Nephron (organoid): ENCODE measurements at regions not wholly inside any gene's neighbourhood (a gene's known extent, or its start where the extent isn't known, plus 50 kb on each side); places are given as distances from the start of the nearest gene placed in this dataset.

Experiments
- H3K27ac Mint-ChIP-seq, 3 experiments: 2 replicates each; pipeline ENCODE4 v1.8.0; 2020; ENCODE audit warnings: mixed read lengths in 3 of 3, mild to moderate bottlenecking in 2 of 3, moderate library complexity in 1 of 3
- H3K27me3 Mint-ChIP-seq: 2 replicates; pipeline ENCODE4 v1.8.0; 2021; ENCODE audit warnings: low read depth, mild to moderate bottlenecking, moderate library complexity, mixed read lengths
- H3K36me3 Mint-ChIP-seq: 2 replicates; pipeline ENCODE4 v1.8.0; 2020; ENCODE audit warnings: low read depth, mixed read lengths
- H3K4me1 Mint-ChIP-seq: 2 replicates; pipeline ENCODE4 v1.8.0; 2020; ENCODE audit warnings: mixed read lengths
- H3K4me3 Mint-ChIP-seq, 3 experiments: 2 replicates each; pipeline ENCODE4 v1.8.0; 2020; ENCODE audit warnings: mild to moderate bottlenecking in 3 of 3, mixed read lengths in 3 of 3, moderate library complexity in 2 of 3
- H3K9me3 Mint-ChIP-seq: 2 replicates; pipeline ENCODE4 v1.8.0; 2020; ENCODE audit warnings: mixed read lengths
- CTCF ChIP-seq, 3 experiments: fragments of 200-600 bp; sonication (generic); IDR thresholded peaks; one replicate each; pipeline ENCODE4 v1.5.0; 2021; ENCODE audit warnings: antibody characterized with exemption in 3 of 3; ENCODE audit not compliant: unreplicated experiment in 3 of 3

- H3K36me3 Mint-ChIP-seq, result no peaks in the 10 kb centered on the region
- H3K27me3 Mint-ChIP-seq, result peaks cover 20% of the 10 kb centered on the region
- H3K9me3 Mint-ChIP-seq, result no peaks in the 10 kb centered on the region
Measured at GRCh38 chr3:184761976-184762375, 50.0 kb upstream of the VPS8 start.

More at GRCh38 chr3:184761976-184762375, 50.0 kb upstream of the VPS8 start:
- peak overlapping the region in 1 of 3 experiments; percentile 86 for H3K27ac Mint-ChIP-seq
- TF ChIP-seq CTCF (IDR thresholded peaks at IDR 0.05; ENCODE audit: unreplicated experiment in 3 of 3), result no peak
- peak overlapping the region in 1 of 3 experiments; percentile 28 for H3K4me3 Mint-ChIP-seq
- peaks cover 53% of the 10 kb centered on the region for H3K4me1 Mint-ChIP-seq
